ENCODE measurements at regions not wholly inside any gene's neighbourhood (a gene's known extent, or its start where the extent isn't known, plus 50 kb on each side); places are given as distances from the start of the nearest gene placed in this dataset.

GRCh38 chr18:65608471-65608870 lies 142.3 kb upstream of the CDH7 start:
- no peak overlapping the region for H3K9ac ChIP-seq (ENCODE audit: control insufficient read depth, extremely low read depth, insufficient read depth, low read length)
- H3K9me1 ChIP-seq (ENCODE audit: control insufficient read depth, extremely low read depth, insufficient read depth, low read length): no peaks in the 10 kb centered on the region
- H3K79me2 ChIP-seq (ENCODE audit: control insufficient read depth, insufficient read depth, low read length): no peaks in the 10 kb centered on the region
- no peaks in the 10 kb centered on the region for H4K20me1 ChIP-seq (ENCODE audit: control insufficient read depth, extremely low read depth, insufficient read depth, low read length)
- no peak overlapping the region for H3K4me3 ChIP-seq (ENCODE audit: control insufficient read depth in 2 of 3, extremely low read depth in 1 of 3, insufficient read depth in 2 of 3, low read depth in 1 of 3, low read length in 3 of 3)
- H3K4me1 ChIP-seq (ENCODE audit: control insufficient read depth, extremely low read depth, insufficient read depth, low read length): no peaks in the 10 kb centered on the region
- no peaks in the 10 kb centered on the region for H3K36me3 ChIP-seq (ENCODE audit: control insufficient read depth in 2 of 2, extremely low read depth in 1 of 2, insufficient read depth in 2 of 2, low read length in 2 of 2)
- no peak for FAIRE-seq
- dilution Hi-C loops (cut with MboI; ENCODE audit: extremely low pct_ligation_motif_present, low sequenced_read_pairs): no loop called here
- no peak for TF ChIP-seq EZH2 (IDR thresholded peaks at IDR 0.05; ENCODE audit: low read length)
- TF ChIP-seq CTCF (optimal IDR thresholded peaks at IDR 0.05 in 1 of 3, IDR thresholded peaks at IDR 0.05 in 1 of 3, conservative IDR thresholded peaks at IDR 0.05 in 1 of 3; ENCODE audit: extremely low read depth in 1 of 3, insufficient read depth in 2 of 3, low read length in 3 of 3): no peak
- no peak overlapping the region for H3K27ac ChIP-seq (ENCODE audit: control insufficient read depth, insufficient read depth, low read length)
- H2AFZ ChIP-seq (ENCODE audit: control insufficient read depth, low read length): no peak overlapping the region
- no peaks in the 10 kb centered on the region for H3K9me3 ChIP-seq (ENCODE audit: control insufficient read depth, low read depth, low read length)
- H3K4me2 ChIP-seq (ENCODE audit: control insufficient read depth, extremely low read depth, insufficient read depth, low read depth, low read length): no peak overlapping the region
- H3K27me3 ChIP-seq (ENCODE audit: control insufficient read depth, extremely low read depth, insufficient read depth, low read length): no peaks in the 10 kb centered on the region
- DNase-seq (ENCODE audit: low read depth, low spot score): no peak

DNA sequence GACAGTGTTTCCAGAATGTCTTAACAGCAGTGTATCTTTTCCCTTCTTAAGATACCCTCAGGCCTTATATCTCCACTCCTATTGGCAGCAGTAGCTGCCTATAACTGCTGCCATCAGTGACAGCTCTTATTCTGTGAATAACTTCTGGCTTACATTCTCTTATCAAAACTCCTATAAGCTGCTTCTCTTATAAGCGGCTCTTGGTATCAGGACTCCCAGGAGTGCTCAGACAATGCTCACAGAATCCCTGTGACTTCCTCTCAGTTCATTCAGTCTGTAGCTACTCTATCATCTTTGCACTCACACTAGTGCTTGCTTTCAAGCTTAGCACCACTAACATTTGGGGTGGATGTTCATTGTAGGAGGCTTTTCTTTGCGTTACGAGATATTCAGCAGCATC lies 143.7 kb upstream of the CDH7 start:
- Histone ChIP-seq H3K4me3 (ENCODE audit: control insufficient read depth in 2 of 3, extremely low read depth in 1 of 3, insufficient read depth in 2 of 3, low read depth in 1 of 3, low read length in 3 of 3) (no peak overlapping the region), H3K4me1 (ENCODE audit: control insufficient read depth, extremely low read depth, insufficient read depth, low read length) (no peaks in the 10 kb centered on the region), H3K27ac (ENCODE audit: control insufficient read depth, insufficient read depth, low read length) (no peak overlapping the region), H4K20me1 (ENCODE audit: control insufficient read depth, extremely low read depth, insufficient read depth, low read length) (no peaks in the 10 kb centered on the region), H3K9me3 (ENCODE audit: control insufficient read depth, low read depth, low read length) (no peaks in the 10 kb centered on the region), H2AFZ (ENCODE audit: control insufficient read depth, low read length) (no peak overlapping the region), H3K79me2 (ENCODE audit: control insufficient read depth, insufficient read depth, low read length) (no peaks in the 10 kb centered on the region), H3K36me3 (ENCODE audit: control insufficient read depth in 2 of 2, extremely low read depth in 1 of 2, insufficient read depth in 2 of 2, low read length in 2 of 2) (no peaks in the 10 kb centered on the region), H3K27me3 (ENCODE audit: control insufficient read depth, extremely low read depth, insufficient read depth, low read length) (no peaks in the 10 kb centered on the region), H3K9ac (ENCODE audit: control insufficient read depth, extremely low read depth, insufficient read depth, low read length) (no peak overlapping the region), H3K4me2 (ENCODE audit: control insufficient read depth, extremely low read depth, insufficient read depth, low read depth, low read length) (no peak overlapping the region), H3K9me1 (ENCODE audit: control insufficient read depth, extremely low read depth, insufficient read depth, low read length) (no peaks in the 10 kb centered on the region)
- FAIRE-seq: no peak
- no peak for TF ChIP-seq CTCF (optimal IDR thresholded peaks at IDR 0.05 in 1 of 3, IDR thresholded peaks at IDR 0.05 in 1 of 3, conservative IDR thresholded peaks at IDR 0.05 in 1 of 3; ENCODE audit: extremely low read depth in 1 of 3, insufficient read depth in 2 of 3, low read length in 3 of 3)
- no peak for TF ChIP-seq EZH2 (IDR thresholded peaks at IDR 0.05; ENCODE audit: low read length)
- no peak for DNase-seq (ENCODE audit: low read depth, low spot score)
- dilution Hi-C loops (cut with MboI; ENCODE audit: extremely low pct_ligation_motif_present, low sequenced_read_pairs): no loop called here

Data from keratinocyte (primary cell).